NCI-H69 (cell line): ENCODE measurements at regions not wholly inside any gene's neighbourhood (a gene's known extent, or its start where the extent isn't known, plus 50 kb on each side); places are given as distances from the start of the nearest gene placed in this dataset.
"Not testable (repeated sequence)": the region's sequence is repeated elsewhere in the genome, so short reads cannot be mapped to it uniquely, and the experiment has no call there.

Experiments used
- DNase-seq: peaks from one replicate; lab custom pipeline; 2025; lab: John Stamatoyannopoulos, UW

GRCh38 chr7:70846208-70846607, 285.7 kb upstream of the GALNT17 start:
- DNase-seq: no peak

DNA sequence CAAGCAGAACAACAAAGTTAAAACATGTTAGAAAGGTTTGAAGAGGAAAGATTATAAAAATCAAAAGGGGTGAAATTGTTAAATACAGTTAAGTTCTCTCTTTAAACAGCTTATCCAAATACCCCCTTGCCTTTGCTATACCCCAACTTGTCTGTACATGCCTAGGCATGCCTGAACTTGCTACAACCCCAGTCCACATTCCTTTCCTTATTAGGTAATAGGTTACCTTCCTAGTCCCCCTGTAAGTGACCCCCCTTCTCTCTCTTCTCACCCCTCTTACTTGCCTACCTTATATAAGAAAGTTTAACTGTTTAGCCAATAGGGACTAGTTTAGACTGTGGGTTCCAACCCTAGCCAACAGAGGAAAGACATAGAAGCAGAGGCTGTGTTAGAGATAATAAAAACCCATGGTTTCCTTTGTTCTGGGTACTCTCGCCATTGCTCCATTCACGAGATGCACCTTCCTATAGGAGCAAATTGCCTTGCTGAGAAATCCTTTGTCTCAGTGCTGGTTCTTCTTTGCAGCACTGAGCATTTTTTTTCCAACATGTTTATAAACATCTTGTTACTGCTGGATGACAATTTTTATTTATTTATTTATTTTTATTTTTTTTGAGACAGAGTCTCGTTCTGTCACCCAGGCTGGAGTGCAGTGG, 282.2 kb upstream of the GALNT17 start:
- DNase-seq: no peak

DNA sequence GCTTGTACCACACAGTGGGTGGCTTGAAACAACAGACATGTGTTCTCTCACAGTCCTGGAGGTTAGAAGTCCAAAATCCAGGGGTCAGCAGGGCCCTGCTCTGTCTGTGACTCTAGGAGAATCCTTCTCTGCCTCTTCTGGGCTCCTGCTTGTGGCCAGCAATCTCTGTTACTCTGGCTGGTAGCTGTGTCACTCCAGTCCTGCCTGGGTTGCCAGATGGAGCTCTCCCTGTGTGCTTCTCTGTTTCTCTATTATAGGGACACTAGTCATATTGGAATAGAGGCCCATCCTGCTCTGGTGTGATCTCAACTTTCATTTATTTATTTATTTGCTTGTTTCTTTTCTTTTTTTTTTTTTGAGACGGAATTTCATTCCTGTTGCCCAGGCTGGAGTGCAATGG, 276.6 kb upstream of the GALNT17 start:
- DNase-seq: no peak

GRCh38 chr7:70856901-70857630, 274.9 kb upstream of the GALNT17 start:
- peak; percentile 65 for DNase-seq

DNA sequence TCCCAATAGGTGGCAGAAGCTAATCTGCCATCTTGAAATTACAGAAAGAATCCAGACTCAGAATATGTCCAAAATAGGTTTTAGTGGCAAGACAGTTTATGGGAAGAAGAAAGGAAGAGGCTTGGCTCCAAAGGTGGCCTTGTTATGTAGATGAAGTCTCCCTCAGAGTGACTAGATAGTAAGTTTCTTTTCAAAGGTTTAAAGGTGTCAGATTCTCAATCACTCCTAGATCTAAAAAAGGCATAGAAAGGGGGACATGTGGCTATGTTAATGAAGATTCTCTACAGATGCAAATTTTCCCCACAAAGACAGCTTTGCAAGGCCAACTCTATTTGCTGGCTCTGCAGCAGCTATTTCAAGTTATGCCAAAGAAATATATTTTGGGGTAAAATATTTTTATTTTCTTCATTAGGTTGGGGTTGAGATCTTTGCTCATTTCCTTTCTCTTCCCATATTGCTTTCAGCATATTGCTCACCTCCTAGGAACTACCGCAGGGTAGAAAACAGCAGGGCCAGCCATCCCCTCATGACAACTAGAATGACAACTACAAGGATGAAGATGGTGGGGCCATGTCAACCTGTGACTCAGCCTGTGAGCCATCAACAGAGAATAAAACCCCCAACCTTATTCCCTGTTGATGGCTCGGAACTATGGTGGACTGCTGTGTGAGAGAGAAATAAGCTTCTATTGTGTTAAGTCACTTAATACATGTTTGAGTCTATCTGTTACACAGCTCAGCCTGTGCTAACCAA, 274.0 kb upstream of the GALNT17 start:
- no peak for DNase-seq

- DNase-seq: peak; percentile 5
Measured at GRCh38 chr7:70867513-70867912, 264.4 kb upstream of the GALNT17 start.

GRCh38 chr7:70870349-70870748, 261.6 kb upstream of the GALNT17 start:
- DNase-seq: no peak

DNA sequence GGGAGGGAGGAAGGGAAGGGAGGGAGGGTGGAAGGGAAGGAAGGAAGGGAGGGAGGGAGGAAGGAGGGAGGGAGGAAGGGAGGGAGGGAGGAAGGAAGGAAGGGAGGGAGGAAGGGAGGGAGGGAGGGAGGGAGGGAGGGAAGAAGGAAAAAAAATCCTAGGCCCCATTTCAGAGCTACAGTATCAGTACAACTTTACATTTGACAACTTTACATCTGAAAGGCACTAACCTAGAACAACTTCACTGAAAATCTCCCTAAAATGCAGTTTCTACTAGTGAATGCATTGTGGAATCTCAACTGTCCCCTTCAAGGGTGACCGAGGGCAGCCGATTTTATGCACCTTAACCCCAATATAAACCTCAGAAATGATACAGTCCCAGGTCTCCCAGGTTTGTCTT, 259.8 kb upstream of the GALNT17 start:
- DNase-seq: no peak

- DNase-seq: no peak
Measured at GRCh38 chr7:70881167-70881847, 250.6 kb upstream of the GALNT17 start.

GRCh38 chr7:70883750-70884439, 248.0 kb upstream of the GALNT17 start:
- no peak for DNase-seq

GRCh38 chr7:70884440-70884764, 247.5 kb upstream of the GALNT17 start:
- no peak for DNase-seq

GRCh38 chr7:70884809-70885208, 247.1 kb upstream of the GALNT17 start:
- no peak for DNase-seq

DNA sequence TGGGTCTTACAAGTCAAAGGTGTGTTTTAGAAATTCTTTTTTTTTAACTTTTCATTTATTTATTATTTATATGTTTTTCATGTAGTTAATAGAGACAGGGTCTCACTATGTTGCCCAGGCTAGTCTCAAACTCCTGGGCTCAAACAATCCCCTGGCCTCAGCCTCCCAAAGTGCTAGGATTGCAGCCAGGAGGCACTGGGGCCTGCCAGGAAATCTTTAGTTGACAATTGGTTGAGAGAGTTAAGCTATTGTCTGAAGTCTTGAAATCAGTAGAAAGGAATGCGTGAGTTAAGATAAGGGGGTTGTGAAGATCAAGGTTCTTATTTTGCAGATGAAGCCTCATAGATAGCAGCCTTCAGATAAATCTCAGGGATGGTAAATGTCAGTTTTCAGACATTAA, 245.4 kb upstream of the GALNT17 start:
- no peak for DNase-seq

- DNase-seq: no peak
Measured at GRCh38 chr7:70887186-70887585, 244.8 kb upstream of the GALNT17 start.

- DNase-seq: no peak
Measured at GRCh38 chr7:70890147-70890969, 241.6 kb upstream of the GALNT17 start.

GRCh38 chr7:70893422-70893821, 238.5 kb upstream of the GALNT17 start:
- no peak for DNase-seq

DNA sequence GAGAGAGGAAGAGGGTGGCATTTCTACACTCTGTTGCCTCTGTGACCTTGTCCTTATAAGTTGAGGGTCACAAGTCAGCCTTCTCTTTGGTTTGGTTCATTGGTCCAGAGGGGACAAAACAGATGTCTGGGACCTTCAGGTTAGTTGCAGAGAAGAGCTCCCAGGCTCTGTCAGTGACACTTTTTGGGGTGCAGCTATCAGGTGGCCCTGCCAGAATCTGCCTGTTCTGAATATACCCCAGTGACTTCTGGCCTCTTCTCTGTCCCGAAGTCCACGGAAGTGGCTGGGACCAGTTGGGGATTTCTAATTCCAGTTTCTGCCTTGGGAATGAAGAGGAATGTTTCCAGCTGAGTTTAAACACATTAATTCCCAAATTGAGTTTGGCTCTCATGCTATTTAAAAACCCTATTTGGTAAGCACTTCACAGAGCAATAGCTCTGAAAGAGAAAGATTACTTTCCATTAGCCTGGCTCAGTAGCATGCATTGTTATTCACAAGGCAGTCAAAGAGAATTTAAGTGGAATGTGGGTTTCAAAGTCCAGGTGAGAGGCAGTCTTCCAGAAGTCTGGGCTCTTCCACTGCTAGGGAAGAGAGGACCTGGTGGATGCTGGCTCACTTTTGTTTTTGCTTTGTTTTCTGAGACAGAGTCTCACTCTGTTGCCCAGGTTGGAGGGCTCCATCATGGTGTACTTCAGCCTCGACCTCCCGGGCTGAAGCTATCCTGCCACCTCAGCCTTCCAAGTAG, 237.8 kb upstream of the GALNT17 start:
- no peak for DNase-seq

DNA sequence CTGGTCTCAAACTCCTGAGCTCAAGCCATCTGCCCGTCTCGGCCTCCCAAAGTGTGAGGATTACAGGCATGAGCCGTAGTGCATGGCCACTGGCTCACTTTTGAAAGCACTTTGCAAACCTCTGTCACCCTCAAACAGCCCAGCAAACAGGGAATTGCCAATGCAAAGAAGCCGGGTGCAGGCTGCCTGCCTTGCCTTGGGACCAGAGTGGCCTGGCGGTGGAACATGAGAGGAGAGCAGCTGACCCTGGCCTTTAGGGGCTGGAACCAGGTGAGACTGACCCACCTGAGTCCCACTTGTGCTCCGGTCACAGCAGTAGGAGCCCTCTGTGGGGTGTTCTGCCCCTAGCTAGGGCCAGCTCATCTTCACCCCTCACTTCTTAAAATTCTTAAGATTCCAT, 237.1 kb upstream of the GALNT17 start:
- DNase-seq: no peak

DNA sequence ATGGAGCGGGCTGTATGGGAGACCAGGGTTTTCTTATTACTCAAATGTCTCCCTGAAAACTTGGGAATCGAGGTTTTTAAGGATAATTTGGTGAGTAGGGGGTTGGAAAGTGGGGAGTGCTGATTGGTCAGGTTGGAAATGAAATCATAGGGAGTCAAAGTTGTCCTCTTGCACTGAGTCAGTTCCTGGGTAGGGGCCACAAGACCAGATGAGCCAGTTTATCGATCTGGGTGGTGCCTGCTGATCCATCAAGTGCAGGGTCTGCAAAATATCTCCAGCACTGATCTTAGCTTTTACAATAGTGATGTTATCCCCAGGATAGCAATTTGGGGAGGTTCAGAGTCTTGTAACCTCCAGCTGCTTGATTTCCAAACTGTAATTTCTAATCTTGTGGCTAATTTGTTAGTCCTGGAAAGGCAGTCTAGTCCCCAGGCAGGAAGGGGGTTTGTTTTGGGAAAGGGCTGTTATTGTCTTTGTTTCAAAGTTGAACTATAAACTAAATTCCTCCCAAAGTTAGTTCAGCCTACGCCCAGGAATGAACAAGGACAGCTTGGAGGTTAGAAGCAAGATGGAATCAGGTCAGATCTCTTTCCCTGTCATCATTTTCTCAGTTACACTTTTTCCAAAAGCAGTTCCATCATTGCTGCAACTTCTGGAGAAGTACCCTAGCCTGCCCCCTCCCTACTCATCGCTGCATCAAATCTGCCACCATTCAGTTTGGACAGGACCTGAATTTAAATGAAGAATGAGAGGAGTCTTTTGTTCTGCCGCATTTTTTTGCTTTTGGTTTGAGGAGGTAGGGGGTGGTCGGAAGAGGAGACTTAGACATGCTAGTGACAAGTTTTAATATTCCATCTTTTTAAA, 236.4 kb upstream of the GALNT17 start:
- not testable (repeated sequence) for DNase-seq
